Endodermal cell (in vitro differentiated cells): ENCODE measurements at regions not wholly inside any gene's neighbourhood (a gene's known extent, or its start where the extent isn't known, plus 50 kb on each side); places are given as distances from the start of the nearest gene placed in this dataset.

ENCODE experiments used
- DNase-seq: peaks from one replicate; pipeline ENCODE4 v3.0.0-alpha.2; 2017
- H3K27ac ChIP-seq: 2 replicates; pipeline ENCODE4 v1.5.1; 2013; ENCODE audit warnings: mild to moderate bottlenecking, low read depth, low read length, moderate library complexity
- H3K27me3 ChIP-seq: 2 replicates; pipeline ENCODE4 v1.6.1; 2013; ENCODE audit warnings: mild to moderate bottlenecking, low read length, moderate library complexity; ENCODE audit not compliant: insufficient read depth, control insufficient read depth, poor library complexity, severe bottlenecking
- H3K36me3 ChIP-seq: 2 replicates; pipeline ENCODE4 v1.7.0; 2013; ENCODE audit warnings: mild to moderate bottlenecking, low read length, moderate library complexity; ENCODE audit not compliant: control insufficient read depth, insufficient read depth
- H3K4me1 ChIP-seq: one replicate; pipeline ENCODE4 v1.7.0; 2013; ENCODE audit warnings: low read length; ENCODE audit not compliant: control insufficient read depth, insufficient read depth
- H3K4me3 ChIP-seq: 2 replicates; pipeline ENCODE4 v1.5.1; 2013; ENCODE audit warnings: mild to moderate bottlenecking, low read length, moderate library complexity
- H3K9ac ChIP-seq: 2 replicates; pipeline ENCODE4 v1.6.1; 2013; ENCODE audit warnings: mild to moderate bottlenecking, low read length, moderate library complexity; ENCODE audit not compliant: poor library complexity, severe bottlenecking; ENCODE audit errors: extremely low read depth
- H3K9me3 ChIP-seq: 2 replicates; pipeline ENCODE4 v1.6.1; 2013; ENCODE audit warnings: mild to moderate bottlenecking, low read length, moderate library complexity; ENCODE audit not compliant: control insufficient read depth
- H3K27ac Mint-ChIP-seq: 2 replicates; pipeline ENCODE4 v1.8.0; 2020; ENCODE audit warnings: mixed read lengths
- H3K27me3 Mint-ChIP-seq: 2 replicates; pipeline ENCODE4 v1.8.0; 2021; ENCODE audit warnings: mild to moderate bottlenecking, mixed read lengths; ENCODE audit not compliant: insufficient read depth
- H3K36me3 Mint-ChIP-seq: 2 replicates; pipeline ENCODE4 v1.8.0; 2020; ENCODE audit warnings: low read depth, mixed read lengths
- H3K4me1 Mint-ChIP-seq: 2 replicates; pipeline ENCODE4 v1.8.0; 2020; ENCODE audit warnings: mixed read lengths
- H3K4me3 Mint-ChIP-seq: 2 replicates; pipeline ENCODE4 v1.8.0; 2020; ENCODE audit warnings: mild to moderate bottlenecking, moderate library complexity, mixed read lengths
- H3K9me3 Mint-ChIP-seq: 2 replicates; pipeline ENCODE4 v1.8.0; 2020; ENCODE audit warnings: mild to moderate bottlenecking, mixed read lengths
- WGBS, 2 experiments: methylation state at CpG; one replicate each; pipeline versions ENCODE4 v1.1.5 to v1.1.7; 2013; ENCODE audit warnings: missing lambda C conversion rate in 2 of 2, mixed read lengths in 1 of 2; ENCODE audit not compliant: insufficient coverage in 1 of 2, insufficient read length in 1 of 2; 5-methylcytosine and 5-hydroxymethylcytosine counted together
- TF ChIP-seq, protein P1 (sequence below): fragments of 200-600 bp; sonication (generic); conservative IDR thresholded peaks from 2 replicates; pipeline ENCODE4 v1.5.0; 2021; ENCODE audit warnings: antibody characterized with exemption, mild to moderate bottlenecking

DNA sequence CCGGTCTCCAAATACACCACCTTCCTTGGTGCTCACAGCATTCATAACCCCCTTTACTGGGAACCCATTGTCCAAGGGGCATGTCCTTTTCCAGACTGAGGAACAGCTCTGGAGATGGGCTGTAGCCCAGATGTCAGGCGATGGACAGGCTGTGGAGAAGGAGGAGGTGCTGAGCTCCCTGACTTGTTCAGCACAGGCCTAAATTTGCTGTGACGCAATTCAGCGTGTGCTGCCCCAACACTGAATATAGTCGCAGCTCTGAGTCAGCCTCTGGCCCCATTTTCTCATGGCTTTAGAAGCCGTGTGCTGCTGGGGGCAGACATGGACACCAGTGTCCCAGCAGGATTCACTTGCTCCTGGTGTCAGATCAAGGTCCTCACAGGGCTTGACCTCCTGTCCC lies 269.1 kb downstream of the EMP1 start:
- Histone ChIP-seq H3K9me3 (no peaks in the 10 kb centered on the region), H3K27ac (no peak overlapping the region), H3K4me3 (no peak overlapping the region), H3K4me1 (no peaks in the 10 kb centered on the region), H3K9ac (no peak overlapping the region), H3K27me3 (no peaks in the 10 kb centered on the region), H3K36me3 (peaks cover 8% of the 10 kb centered on the region)
- peaks cover 10% of the 10 kb centered on the region for H3K27me3 Mint-ChIP-seq
- H3K4me3 Mint-ChIP-seq: no peak overlapping the region
- no peaks in the 10 kb centered on the region for H3K9me3 Mint-ChIP-seq
- WGBS, 2 experiments: 86 to 90% methylated on average over 4 to 6 of the region's 6 CpGs
- H3K27ac Mint-ChIP-seq: no peak overlapping the region
- H3K4me1 Mint-ChIP-seq: peaks cover 21% of the 10 kb centered on the region
- no peak for DNase-seq
- H3K36me3 Mint-ChIP-seq: no peaks in the 10 kb centered on the region
- TF ChIP-seq, protein P1, sequence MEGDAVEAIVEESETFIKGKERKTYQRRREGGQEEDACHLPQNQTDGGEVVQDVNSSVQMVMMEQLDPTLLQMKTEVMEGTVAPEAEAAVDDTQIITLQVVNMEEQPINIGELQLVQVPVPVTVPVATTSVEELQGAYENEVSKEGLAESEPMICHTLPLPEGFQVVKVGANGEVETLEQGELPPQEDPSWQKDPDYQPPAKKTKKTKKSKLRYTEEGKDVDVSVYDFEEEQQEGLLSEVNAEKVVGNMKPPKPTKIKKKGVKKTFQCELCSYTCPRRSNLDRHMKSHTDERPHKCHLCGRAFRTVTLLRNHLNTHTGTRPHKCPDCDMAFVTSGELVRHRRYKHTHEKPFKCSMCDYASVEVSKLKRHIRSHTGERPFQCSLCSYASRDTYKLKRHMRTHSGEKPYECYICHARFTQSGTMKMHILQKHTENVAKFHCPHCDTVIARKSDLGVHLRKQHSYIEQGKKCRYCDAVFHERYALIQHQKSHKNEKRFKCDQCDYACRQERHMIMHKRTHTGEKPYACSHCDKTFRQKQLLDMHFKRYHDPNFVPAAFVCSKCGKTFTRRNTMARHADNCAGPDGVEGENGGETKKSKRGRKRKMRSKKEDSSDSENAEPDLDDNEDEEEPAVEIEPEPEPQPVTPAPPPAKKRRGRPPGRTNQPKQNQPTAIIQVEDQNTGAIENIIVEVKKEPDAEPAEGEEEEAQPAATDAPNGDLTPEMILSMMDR: no peak

DNA sequence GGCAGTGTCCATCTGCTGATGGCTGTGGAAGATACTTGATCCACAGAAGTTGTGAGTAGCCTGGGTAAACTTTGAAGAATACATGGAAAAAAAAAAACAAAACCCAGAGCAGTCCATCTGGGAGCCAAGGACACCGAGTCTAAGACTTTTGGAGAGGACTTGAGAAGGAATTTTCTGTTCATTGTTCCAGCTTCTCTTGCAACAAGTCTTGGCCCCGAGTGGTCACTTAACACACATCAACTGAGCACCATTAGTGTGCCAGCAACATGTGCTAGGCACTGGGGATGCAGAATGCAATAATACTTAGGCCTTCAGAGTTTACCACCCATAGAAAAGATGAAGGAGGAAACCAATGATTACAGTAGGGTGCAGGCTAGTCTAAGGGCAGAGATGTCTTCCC lies 266.7 kb downstream of the EMP1 start:
- Mint-ChIP-seq H3K27me3 (peaks cover 3% of the 10 kb centered on the region), H3K4me1 (peaks cover 15% of the 10 kb centered on the region), H3K4me3 (no peak overlapping the region), H3K36me3 (no peaks in the 10 kb centered on the region), H3K27ac (no peak overlapping the region), H3K9me3 (no peaks in the 10 kb centered on the region)
- TF ChIP-seq, protein P1: no peak
- Histone ChIP-seq H3K27ac (no peak overlapping the region), H3K27me3 (no peaks in the 10 kb centered on the region), H3K36me3 (no peaks in the 10 kb centered on the region), H3K9ac (no peak overlapping the region), H3K4me3 (no peak overlapping the region), H3K9me3 (no peaks in the 10 kb centered on the region), H3K4me1 (no peaks in the 10 kb centered on the region)
- WGBS, 2 experiments: 95 to 100% methylated on average over 1 to 2 of the region's 2 CpGs
- DNase-seq: no peak

DNA sequence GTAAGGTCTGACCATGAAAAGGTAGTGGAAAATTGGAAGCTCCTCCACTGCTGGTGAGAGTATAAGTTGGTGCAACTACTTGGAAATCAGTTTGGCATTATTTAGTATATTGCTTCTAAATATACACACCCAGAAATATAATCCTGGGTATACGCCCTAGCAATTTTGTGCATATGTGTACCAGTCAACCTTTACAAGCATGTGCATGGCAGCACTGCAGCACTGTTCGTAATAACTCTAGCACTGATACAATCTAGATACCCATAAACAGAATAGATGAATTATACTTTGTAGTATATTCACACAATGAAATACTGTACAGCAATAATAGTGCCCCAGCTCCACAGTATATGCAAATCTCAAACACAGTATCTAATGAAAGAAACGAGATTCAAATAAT lies 265.9 kb downstream of the EMP1 start:
- no peak overlapping the region for H3K4me3 Mint-ChIP-seq
- H3K36me3 Mint-ChIP-seq: no peaks in the 10 kb centered on the region
- peaks cover 15% of the 10 kb centered on the region for H3K4me1 Mint-ChIP-seq
- Histone ChIP-seq H3K4me3 (no peak overlapping the region), H3K36me3 (no peaks in the 10 kb centered on the region), H3K4me1 (no peaks in the 10 kb centered on the region), H3K9me3 (no peaks in the 10 kb centered on the region), H3K27me3 (no peaks in the 10 kb centered on the region), H3K9ac (no peak overlapping the region), H3K27ac (no peak overlapping the region)
- 94% methylated on average over 3 of the region's 3 CpGs; no CpG with 5 or more reads in 1 of the 2 experiments for WGBS, 2 experiments
- no peaks in the 10 kb centered on the region for H3K9me3 Mint-ChIP-seq
- no peak overlapping the region for H3K27ac Mint-ChIP-seq
- TF ChIP-seq, protein P1: no peak
- no peak for DNase-seq
- no peaks in the 10 kb centered on the region for H3K27me3 Mint-ChIP-seq
